OCI-LY7 (cell line): ENCODE measurements at regions not wholly inside any gene's neighbourhood (a gene's known extent, or its start where the extent isn't known, plus 50 kb on each side); places are given as distances from the start of the nearest gene placed in this dataset.

Experiments used
- CTCF ChIP-seq: fragments of 200-600 bp; sonication (generic); conservative IDR thresholded peaks from 2 replicates; pipeline ENCODE4 v1.5.1; 2014; ENCODE audit warnings: mild to moderate bottlenecking, antibody characterized with exemption, low read length, moderate library complexity, mixed read lengths
- EZH2phosphoT487 ChIP-seq: fragments of 200-600 bp; sonication (generic); IDR thresholded peaks from 2 replicates; pipeline ENCODE4 v1.6.1; 2018; ENCODE audit warnings: low read depth, borderline replicate concordance, mild to moderate bottlenecking, mixed run types, antibody characterized with exemption, low read length, moderate library complexity, mixed read lengths

- TF ChIP-seq CTCF, result no peak
- TF ChIP-seq EZH2phosphoT487, result no peak
These were observed 284.7 kb upstream of the CITED2 start for GRCh38 chr6:139659196-139659595.
